ENCODE measurements at regions not wholly inside any gene's neighbourhood (a gene's known extent, or its start where the extent isn't known, plus 50 kb on each side); places are given as distances from the start of the nearest gene placed in this dataset.

DNA sequence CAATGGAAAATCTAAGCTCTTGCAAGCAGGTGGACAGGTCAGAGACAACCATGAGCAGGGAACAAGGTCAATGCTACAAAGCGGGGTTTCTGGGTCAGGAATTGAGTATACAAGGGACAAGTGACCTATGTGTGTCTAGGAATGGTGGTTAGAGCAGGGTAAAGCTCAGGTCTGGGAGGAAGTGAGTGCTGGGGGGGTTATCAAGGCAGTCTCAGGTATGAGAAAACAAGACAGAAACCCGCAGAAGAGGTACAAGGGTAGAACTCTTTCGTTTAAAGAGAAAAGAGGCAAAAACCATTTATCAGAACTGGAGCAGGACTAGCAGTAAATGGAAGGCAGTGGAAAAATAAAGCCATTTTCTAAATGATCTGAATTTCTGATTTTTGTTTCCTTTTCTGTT is 298.4 kb downstream of the ALDH8A1 start:
- TF ChIP-seq POLR2A (IDR thresholded peaks at IDR 0.05) (no peak), CTCF (IDR thresholded peaks at IDR 0.05) (no peak), POLR2AphosphoS5 (IDR thresholded peaks at IDR 0.05) (no peak)

Measured in prostate gland (tissue), 2 donors.